Spinal cord (tissue), 10 donors: ENCODE measurements at regions not wholly inside any gene's neighbourhood (a gene's known extent, or its start where the extent isn't known, plus 50 kb on each side); places are given as distances from the start of the nearest gene placed in this dataset. TPM values are rescaled to one million over a fixed set of nuclear protein-coding genes. Genes with fewer than 3 reads are reported as not detected.

Experiments
- DNase-seq, 6 donors: peaks; one replicate each; pipeline versions ENCODE4 v3.0.0 to v3.0.0-alpha.2; 2013 to 2015; ENCODE audit warnings: low spot score in 6 of 6, low read depth in 4 of 6
- H3K27ac ChIP-seq: one replicate; pipeline ENCODE4 v1.5.1; 2013; ENCODE audit warnings: low read depth, low read length, control low read depth
- H3K27me3 ChIP-seq: one replicate; pipeline ENCODE4 v1.6.1; 2013; ENCODE audit warnings: low read length; ENCODE audit not compliant: control insufficient read depth, insufficient read depth
- H3K36me3 ChIP-seq: one replicate; pipeline ENCODE4 v1.6.1; 2013; ENCODE audit warnings: low read length; ENCODE audit not compliant: control insufficient read depth, insufficient read depth
- H3K4me1 ChIP-seq: one replicate; pipeline ENCODE4 v1.6.1; 2013; ENCODE audit warnings: low read length; ENCODE audit not compliant: control insufficient read depth, insufficient read depth
- H3K4me3 ChIP-seq: one replicate; pipeline ENCODE4 v1.5.1; 2013; ENCODE audit warnings: low read depth, low read length, control low read depth
- H3K9me3 ChIP-seq: one replicate; pipeline ENCODE4 v1.6.1; 2013; ENCODE audit warnings: low read length; ENCODE audit not compliant: control insufficient read depth, insufficient read depth
- WGBS: methylation state at CpG from one replicate; pipeline ENCODE4 v1.1.5; 2013; ENCODE audit warnings: missing lambda C conversion rate; ENCODE audit not compliant: insufficient coverage; 5-methylcytosine and 5-hydroxymethylcytosine counted together
- small RNA-seq: library from RNA; depleted of rRNA; stranded (forward); fragments of <200 nt; gene quantifications from one replicate; pipeline ENCODE3, GENCODE V24; 2014; ENCODE audit warnings: low replicate concordance
- donor health status: healthy.

GRCh38 chr1:96660503-96660902 lies 61.1 kb upstream of the PTBP2 start:
- no peak for DNase-seq
- no peak overlapping the region for H3K4me3 ChIP-seq

More at GRCh38 chr1:96660503-96660902, 61.1 kb upstream of the PTBP2 start:
- Histone ChIP-seq H3K4me1 (no peaks in the 10 kb centered on the region), H3K27me3 (no peaks in the 10 kb centered on the region), H3K27ac (no peak overlapping the region), H3K36me3 (no peaks in the 10 kb centered on the region), H3K9me3 (peaks cover 2% of the 10 kb centered on the region)
- WGBS, result no CpG with 5 or more reads among the region's 2 CpGs

Small RNA genes in the stretch of these regions (small RNA-seq; reads per million reads assigned to genes)
- not detected for gene RNU1-130P
